SK-N-SH treated with all-trans-retinoic acid at 6 μM for 48 hours (cell line): ENCODE measurements at regions not wholly inside any gene's neighbourhood (a gene's known extent, or its start where the extent isn't known, plus 50 kb on each side); places are given as distances from the start of the nearest gene placed in this dataset.

Experiments used
- CREB5 ChIP-seq: fragments of 250-450 bp; sonication (Bioruptor Pico); IDR thresholded peaks from 2 replicates; pipeline ENCODE4 v1.5.1; 2020; ENCODE audit warnings: low read depth, mild to moderate bottlenecking, moderate library complexity
- GLIS3 ChIP-seq: fragments of 250-450 bp; sonication (Bioruptor Pico); IDR thresholded peaks from 2 replicates; pipeline ENCODE4 v1.5.0; 2020; ENCODE audit warnings: mild to moderate bottlenecking, moderate library complexity
- RARB ChIP-seq: fragments of 250-450 bp; sonication (Bioruptor Pico); IDR thresholded peaks from 2 replicates; pipeline ENCODE4 v1.8.0; 2021; ENCODE audit warnings: mild to moderate bottlenecking, moderate library complexity
- SNAI2 ChIP-seq: fragments of 250-450 bp; sonication (Bioruptor Pico); IDR thresholded peaks from 2 replicates; pipeline ENCODE4 v1.5.0; 2020; ENCODE audit warnings: mild to moderate bottlenecking, moderate library complexity
- TCF4 ChIP-seq: fragments of 250-450 bp; sonication (Bioruptor Pico); IDR thresholded peaks from 2 replicates; pipeline ENCODE4 v1.8.0; 2021; ENCODE audit warnings: mild to moderate bottlenecking, moderate library complexity, borderline replicate concordance
- ZC3H10 ChIP-seq: fragments of 250-450 bp; sonication (Bioruptor Pico); IDR thresholded peaks from 2 replicates; pipeline ENCODE4 v1.5.1; 2021; ENCODE audit warnings: mild to moderate bottlenecking, moderate library complexity
- ZFP3 ChIP-seq: fragments of 250-450 bp; sonication (Bioruptor Pico); IDR thresholded peaks from 2 replicates; pipeline ENCODE4 v1.5.0; 2020; ENCODE audit warnings: mild to moderate bottlenecking, moderate library complexity
- ZNF565 ChIP-seq: fragments of 450-650 bp; formaldehyde crosslinking; conservative IDR thresholded peaks from 2 replicates; pipeline ENCODE4 v1.5.0; 2020; ENCODE audit warnings: low read depth, mild to moderate bottlenecking, moderate library complexity
- TF ChIP-seq, protein P1 (sequence below): fragments of 250-450 bp; sonication (Bioruptor Pico); IDR thresholded peaks from 2 replicates; pipeline ENCODE4 v1.8.0; 2020; ENCODE audit warnings: mild to moderate bottlenecking, moderate library complexity, borderline replicate concordance
- TF ChIP-seq, protein P2 (sequence below): fragments of 250-450 bp; sonication (Bioruptor Pico); IDR thresholded peaks from 2 replicates; pipeline ENCODE4 v1.5.1; 2021; ENCODE audit warnings: mild to moderate bottlenecking, moderate library complexity
- TF ChIP-seq, protein P3 (sequence below): fragments of 250-450 bp; sonication (Bioruptor Pico); IDR thresholded peaks from 2 replicates; pipeline ENCODE4 v1.8.0; 2021; ENCODE audit warnings: low read depth, mild to moderate bottlenecking, moderate library complexity, borderline replicate concordance

- TF ChIP-seq TCF4 (CRISPR knock-in tag), result no peak
- TF ChIP-seq ZFP3, result no peak
- TF ChIP-seq RARB, result no peak
- no peak for TF ChIP-seq ZC3H10 (CRISPR knock-in tag)
- TF ChIP-seq, protein P1, sequence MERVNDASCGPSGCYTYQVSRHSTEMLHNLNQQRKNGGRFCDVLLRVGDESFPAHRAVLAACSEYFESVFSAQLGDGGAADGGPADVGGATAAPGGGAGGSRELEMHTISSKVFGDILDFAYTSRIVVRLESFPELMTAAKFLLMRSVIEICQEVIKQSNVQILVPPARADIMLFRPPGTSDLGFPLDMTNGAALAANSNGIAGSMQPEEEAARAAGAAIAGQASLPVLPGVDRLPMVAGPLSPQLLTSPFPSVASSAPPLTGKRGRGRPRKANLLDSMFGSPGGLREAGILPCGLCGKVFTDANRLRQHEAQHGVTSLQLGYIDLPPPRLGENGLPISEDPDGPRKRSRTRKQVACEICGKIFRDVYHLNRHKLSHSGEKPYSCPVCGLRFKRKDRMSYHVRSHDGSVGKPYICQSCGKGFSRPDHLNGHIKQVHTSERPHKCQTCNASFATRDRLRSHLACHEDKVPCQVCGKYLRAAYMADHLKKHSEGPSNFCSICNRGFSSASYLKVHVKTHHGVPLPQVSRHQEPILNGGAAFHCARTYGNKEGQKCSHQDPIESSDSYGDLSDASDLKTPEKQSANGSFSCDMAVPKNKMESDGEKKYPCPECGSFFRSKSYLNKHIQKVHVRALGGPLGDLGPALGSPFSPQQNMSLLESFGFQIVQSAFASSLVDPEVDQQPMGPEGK, result no peak
- TF ChIP-seq, protein P2, sequence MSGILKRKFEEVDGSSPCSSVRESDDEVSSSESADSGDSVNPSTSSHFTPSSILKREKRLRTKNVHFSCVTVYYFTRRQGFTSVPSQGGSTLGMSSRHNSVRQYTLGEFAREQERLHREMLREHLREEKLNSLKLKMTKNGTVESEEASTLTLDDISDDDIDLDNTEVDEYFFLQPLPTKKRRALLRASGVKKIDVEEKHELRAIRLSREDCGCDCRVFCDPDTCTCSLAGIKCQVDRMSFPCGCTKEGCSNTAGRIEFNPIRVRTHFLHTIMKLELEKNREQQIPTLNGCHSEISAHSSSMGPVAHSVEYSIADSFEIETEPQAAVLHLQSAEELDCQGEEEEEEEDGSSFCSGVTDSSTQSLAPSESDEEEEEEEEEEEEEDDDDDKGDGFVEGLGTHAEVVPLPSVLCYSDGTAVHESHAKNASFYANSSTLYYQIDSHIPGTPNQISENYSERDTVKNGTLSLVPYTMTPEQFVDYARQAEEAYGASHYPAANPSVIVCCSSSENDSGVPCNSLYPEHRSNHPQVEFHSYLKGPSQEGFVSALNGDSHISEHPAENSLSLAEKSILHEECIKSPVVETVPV (CRISPR knock-in tag), result no peak
- TF ChIP-seq, protein P3, sequence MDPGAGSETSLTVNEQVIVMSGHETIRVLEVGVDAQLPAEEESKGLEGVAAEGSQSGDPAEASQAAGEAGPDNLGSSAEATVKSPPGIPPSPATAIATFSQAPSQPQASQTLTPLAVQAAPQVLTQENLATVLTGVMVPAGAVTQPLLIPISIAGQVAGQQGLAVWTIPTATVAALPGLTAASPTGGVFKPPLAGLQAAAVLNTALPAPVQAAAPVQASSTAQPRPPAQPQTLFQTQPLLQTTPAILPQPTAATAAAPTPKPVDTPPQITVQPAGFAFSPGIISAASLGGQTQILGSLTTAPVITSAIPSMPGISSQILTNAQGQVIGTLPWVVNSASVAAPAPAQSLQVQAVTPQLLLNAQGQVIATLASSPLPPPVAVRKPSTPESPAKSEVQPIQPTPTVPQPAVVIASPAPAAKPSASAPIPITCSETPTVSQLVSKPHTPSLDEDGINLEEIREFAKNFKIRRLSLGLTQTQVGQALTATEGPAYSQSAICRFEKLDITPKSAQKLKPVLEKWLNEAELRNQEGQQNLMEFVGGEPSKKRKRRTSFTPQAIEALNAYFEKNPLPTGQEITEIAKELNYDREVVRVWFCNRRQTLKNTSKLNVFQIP, result no peak
- no peak for TF ChIP-seq ZNF565 (CRISPR knock-in tag)
- TF ChIP-seq GLIS3 (CRISPR knock-in tag), result no peak
- no peak for TF ChIP-seq SNAI2 (CRISPR knock-in tag)
- no peak for TF ChIP-seq CREB5 (CRISPR knock-in tag)
These were observed 144.6 kb upstream of the SPRED2 start for GRCh38 chr2:65576861-65577601.
